RPMI7951 (cell line): ENCODE measurements at regions not wholly inside any gene's neighbourhood (a gene's known extent, or its start where the extent isn't known, plus 50 kb on each side); places are given as distances from the start of the nearest gene placed in this dataset.
"Not testable (repeated sequence)": the region's sequence is repeated elsewhere in the genome, so short reads cannot be mapped to it uniquely, and the experiment has no call there.

Experiments used
- DNase-seq: peaks from one replicate; pipeline ENCODE4 v3.0.0-alpha.2; 2012; ENCODE audit warnings: low read depth

DNA sequence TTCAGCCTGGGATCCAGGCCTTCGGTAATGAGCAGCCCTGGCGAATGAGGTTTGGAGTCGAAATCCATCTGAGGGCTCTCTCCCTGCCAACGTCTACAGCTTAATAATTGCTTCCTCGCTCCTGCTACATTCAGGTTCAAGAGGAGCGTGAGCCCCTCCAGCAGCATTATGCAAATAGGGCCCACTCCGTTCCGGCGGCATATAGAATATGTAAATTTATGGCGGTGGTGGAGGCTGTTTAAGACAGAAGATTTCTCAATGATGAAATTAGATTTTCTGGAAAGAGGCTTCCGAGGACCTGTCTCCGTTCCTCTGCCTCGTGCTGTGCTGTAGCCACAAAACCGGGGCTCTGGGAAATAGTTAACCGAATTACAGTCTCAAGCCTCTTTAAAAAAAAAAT lies 402.8 kb downstream of the MIAT start:
- no peak for DNase-seq

DNA sequence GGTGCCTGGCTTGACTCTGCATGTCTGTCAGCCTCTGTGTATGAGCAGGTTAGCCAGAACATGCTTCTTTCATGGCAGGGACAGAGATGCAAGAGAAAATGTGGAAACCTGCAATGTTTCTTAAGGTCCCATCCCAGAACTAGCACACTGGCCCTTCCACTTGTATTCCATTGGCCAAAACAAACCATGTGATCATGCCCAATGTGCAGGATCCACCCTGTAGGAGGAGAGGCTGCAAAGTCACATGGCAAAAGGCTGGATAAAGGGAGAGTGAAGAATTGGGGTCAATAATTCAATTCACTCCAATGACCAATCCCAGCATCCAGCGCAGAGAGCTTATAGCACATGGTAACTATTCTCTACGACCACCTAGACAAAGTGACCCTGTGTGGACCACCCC lies 405.5 kb downstream of the MIAT start:
- no peak for DNase-seq

DNA sequence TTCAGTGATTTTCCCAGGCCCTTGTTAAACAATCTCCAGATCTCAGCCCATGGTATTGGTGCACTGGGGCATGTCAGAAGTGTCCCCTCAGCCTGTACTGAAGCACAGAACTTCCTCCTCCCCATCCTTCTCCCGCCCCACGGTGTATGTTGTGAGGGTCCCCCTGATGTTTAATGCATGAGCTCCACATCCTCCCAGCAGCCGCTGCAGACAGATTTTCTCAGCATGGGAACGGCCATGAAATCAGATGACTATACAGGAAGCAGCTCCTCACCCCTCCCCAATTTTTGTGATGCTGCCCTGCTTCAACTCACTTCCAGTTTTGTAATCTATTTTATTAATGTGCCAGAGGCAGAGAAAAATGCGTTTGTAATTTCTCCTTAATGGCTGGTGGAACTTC lies 406.0 kb downstream of the MIAT start:
- DNase-seq, result no peak

DNA sequence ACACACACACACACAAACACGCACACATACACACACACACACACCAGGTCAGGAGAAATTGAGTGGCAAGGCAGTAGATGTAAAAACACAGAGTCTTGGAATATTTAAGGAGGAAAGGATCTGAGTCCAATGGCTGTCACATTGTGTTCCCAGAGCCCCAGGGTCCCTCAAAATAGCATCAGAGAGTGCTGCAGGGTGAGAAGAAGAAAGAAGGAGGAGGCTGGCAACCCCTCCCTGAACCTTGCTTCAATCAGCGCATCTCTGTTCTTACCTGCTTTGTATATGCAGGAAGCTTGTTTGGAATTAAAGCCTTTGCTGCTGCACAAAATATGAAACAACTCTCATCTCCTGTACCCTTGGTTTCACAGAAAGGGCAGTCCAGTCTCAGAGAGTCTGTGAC lies 406.5 kb downstream of the MIAT start:
- DNase-seq, result no peak

DNA sequence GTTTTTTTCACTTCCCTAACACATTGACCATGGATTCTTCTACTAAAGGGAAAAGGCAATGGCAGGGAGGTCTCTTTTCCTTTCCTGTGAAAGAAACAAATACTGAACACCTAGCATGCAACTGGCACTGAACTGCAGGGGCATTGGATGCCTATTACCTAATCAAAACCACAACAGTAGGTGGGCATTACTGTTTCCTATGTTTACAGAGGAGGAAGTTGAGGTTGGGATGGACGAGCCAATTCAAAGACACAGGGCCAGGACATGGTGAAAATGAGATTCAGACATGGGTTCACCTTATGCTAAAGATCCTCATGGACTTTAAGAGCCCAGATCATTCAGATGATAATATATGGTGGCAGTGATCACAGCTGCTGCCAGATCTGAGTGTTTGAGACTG lies 407.0 kb downstream of the MIAT start:
- DNase-seq, result no peak

DNA sequence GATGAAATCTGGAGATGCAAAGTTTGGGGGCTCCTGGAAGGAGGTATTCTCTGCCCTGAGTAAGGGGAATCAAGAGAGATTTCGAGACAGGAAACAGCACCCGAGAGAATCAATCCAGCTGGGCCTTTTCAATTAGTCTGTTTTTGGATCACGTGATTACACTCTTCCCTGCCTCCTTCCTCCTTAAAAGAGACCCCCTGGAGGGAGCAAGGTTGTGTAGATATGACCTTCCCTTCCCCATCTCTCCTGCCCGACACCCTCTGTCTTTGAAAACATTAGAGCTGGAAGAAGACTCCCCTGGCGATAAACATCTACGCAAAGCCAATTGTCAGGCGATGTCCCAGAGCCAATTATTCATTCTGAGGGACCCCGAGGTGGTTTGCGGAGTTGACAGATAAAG lies 407.9 kb downstream of the MIAT start:
- DNase-seq, result no peak

DNA sequence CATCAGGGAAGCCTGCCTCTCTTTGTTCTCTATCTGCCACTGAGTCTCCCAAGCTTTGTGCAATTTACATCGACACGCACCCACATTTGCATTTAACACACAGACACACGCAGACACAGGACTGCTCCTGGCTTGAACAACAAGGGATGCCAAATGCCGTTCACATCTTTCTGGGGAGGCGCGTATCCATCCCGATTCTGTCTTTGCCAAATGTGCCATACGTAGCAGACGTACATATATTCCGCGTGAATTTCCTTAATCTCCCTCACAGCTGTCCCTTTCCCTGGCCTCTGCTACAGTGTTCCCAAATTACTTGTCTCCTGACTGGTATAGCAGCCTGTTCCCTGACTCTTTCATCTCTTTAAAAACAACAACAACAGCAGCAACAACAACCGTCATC lies 409.5 kb downstream of the MIAT start:
- no peak for DNase-seq

DNA sequence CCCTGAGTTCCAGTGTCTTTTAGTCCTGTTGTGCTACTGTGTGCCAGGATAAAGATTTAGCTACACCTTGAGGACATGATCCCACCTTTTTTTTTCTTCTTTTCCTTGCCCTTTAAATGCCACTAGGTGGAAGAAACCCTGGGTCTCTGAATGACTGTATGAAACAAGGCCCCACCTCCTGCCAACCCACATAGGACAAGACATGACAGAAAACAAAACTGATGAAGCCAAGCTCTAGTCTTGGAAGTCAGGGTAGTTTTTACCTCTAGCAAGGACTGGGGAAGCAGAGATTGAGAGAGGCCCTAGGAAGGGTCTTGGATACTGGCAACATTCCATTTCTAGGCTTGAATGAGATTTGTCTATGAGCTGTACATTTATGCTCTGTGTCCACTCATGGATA lies 410.7 kb downstream of the MIAT start:
- DNase-seq, result no peak

DNA sequence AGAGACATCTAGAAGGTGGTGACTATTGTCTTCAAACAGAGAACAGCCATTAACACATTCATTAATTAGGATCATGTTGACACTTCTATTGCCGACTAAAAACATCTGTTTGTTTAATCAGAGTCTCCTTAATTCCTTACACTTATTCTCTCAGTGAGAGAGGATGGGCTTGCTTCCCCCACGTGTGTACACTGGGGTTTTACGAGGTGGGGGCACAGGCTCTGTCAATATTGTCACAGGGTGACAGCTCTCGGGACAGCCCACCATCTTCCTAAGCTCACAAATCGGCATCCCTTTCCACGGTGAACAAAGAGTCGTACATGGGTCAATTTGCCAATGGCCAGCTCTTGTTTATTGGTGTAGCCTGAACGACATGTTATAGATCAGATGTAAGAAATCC lies 413.2 kb downstream of the MIAT start:
- no peak for DNase-seq

DNA sequence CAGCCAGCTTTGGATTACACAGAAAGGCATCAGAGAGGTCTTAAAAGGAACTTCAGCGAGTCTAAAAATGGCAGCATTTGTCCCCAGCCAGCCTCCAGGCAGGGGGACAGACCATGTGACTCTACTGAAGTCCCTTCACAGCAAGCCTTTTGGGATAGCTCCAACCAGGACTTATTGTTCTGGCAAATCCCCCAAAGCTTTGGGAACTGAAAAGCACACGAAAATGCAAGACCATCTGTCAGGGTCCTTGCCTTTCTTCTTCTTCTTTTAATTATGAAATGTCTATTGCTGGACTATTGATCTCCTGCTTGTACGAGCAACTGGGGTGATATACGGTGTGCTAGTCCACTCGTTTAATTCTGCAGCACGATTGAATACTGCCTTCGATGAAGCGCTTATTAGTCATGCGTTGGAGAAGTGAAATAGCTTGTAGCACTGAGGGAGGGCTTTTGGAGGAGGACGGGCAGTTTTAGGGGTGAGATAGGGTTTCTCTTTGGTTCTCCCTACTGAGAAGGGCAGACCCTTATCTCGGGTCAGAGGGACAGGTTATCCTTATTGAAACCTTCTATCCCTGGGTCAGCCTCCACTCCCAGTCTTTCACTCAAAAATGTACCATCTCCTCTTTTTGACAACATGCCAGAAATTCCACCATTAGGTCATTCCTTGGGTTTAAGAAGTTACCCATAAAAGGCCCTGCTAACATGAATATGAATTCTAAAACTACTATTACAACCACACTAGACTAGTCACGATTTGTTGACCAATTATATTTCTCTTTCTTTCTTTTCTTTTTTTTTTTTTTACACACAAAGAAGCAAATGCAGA lies 416.4 kb downstream of the MIAT start:
- peak; percentile 40 for DNase-seq

DNA sequence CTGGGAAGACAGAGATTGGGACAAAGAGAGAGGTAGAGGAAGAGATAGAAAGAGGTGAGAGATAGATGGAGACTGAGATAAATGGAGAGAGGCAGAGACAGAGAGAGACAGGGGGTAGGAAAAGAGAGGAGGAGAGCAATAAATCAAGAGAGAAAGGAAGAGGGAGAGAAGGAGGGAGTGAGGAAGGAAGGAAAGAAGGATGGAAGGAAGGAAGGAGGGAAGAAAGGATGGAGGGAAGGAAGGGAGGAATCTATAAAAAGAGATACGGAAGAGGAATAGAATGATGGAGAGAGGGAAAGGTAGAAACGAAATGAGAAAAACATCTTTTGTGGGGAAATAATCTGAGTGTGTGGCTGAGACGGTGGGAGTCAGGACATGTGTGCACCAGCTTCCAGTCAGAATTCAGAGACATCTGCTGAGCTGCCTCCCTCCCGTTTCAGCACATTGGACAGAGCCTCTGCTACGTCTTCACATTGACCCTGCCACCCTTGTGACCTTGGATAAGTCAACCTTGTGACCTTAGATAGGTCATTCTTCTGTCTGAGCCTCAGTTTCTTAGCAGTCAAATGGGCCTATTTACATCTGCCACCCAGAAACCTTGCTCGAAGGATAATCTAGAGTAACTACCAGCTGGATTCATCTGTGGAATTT lies 417.8 kb downstream of the MIAT start:
- peak; percentile 38 for DNase-seq

DNA sequence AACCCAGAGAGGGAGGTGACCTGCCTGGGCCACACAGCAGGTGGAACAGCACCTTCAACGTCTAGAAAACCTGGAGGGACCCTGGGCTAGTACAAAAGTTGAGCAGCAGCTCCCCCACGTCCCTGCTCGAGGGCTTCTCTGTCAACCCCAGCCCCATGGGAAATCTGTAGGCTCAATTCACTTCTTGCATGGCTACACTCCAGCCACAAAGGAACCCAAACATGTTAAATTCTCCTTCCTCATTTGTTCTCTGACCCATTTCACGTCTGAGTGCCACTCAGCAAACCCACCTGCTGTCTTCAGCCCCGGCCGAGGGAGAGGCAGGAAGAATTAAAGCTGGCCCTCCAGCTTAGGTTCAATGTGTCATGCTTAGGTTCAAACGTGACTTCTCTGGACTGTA lies 418.5 kb downstream of the MIAT start:
- DNase-seq, result no peak

DNA sequence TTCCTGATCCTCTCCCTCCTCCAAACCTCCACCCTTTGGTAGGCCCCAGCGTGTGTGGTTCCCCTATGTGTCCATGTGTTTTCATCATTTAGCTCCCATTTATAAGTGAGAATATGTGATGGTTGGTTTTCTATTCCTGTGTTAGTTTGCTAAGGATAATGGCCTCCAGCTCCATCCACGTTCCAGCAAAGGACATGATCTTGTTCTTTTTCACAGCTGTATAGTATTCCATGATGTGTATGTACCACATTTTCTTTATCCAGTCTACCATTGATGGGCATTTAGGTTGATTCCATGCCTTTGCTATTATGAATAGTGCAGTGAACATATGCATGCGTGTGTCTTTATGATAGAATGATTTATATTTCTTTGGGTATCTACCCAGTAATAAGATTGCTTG lies 420.7 kb downstream of the MIAT start:
- DNase-seq, result not testable (repeated sequence)

DNA sequence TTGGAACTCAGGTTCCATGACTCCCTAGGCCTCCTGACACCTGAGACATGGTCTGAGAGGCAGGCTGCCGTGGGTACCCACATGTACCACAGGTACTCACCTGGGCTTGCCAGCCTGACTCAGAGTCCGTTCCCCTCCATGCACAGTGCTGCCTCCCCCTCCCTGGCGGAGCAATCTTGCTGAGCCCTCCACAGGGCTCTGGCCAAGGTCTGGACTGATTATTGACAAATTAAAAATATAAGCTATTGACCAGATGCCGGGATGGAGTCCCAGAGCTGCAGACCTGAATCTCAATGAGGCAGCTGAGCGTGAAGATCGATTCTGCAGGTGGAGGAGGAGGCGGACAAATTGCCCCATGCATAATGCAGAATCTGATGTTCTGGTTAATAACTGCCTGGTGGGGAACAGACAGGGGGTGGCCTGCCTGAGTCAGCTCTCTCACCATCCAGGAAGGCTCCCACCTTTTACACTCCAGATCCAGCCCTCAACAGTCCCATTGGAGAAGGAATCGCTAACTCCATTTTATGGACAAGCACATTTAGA lies 422.7 kb downstream of the MIAT start:
- no peak for DNase-seq

DNA sequence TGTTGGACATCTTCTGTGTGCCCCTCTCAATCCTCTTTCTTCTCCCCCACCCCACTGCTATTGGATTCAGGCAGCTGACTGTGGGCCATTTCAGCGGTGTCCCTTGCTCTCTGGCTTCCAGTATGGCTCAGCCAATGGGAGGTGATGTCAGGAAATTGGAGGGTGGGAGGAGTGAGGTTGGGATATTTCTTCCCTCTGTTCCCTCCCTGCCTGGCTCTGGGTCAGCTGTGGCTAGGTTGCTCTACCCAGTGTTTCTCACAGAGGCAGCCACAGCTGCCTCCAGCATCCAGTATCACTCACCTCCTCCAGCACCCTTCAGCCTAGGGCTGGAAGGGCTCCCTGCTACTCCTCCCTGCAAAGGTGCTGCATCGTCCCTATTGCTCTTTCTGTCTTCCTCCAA lies 423.5 kb downstream of the MIAT start:
- DNase-seq, result peak; percentile 23

DNA sequence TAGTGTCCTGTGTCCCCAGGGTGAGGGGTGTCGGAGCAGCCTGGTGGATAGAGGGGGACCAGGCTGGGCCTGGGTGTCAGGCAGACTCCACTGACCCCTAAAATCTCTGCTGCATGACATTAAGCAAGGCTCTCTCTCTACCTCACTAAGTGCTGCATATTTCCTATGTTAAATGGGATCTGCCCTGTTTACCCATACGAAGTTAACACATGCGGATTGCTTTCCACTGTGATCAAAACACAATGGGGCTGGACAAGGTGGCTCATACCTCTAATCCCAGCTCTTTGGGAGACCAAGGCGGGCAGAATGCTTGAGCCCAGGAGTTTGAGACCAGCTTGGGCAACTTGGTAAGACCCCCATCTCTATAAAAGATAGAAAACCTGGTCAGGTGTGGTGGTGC lies 426.2 kb downstream of the MIAT start:
- no peak for DNase-seq

DNA sequence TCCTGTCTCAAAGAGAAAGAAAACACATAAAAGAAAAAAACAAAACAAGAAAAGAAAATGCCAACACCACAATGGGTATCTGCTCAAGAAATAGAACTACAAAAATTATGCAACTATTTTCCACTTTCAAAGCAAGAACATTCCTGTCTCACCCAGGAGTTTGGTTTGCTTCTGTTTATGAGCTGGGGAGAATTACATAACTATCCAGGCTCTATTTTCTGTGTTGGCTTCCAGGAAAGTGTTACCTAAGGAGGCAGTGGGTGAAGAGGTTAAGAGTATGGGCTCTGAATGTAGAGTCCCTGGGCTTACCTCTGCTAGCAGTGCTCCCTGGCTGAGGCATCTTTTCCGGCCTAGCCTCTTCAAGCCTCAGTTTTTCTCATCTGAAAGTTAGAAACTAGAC lies 426.7 kb downstream of the MIAT start:
- no peak for DNase-seq

DNA sequence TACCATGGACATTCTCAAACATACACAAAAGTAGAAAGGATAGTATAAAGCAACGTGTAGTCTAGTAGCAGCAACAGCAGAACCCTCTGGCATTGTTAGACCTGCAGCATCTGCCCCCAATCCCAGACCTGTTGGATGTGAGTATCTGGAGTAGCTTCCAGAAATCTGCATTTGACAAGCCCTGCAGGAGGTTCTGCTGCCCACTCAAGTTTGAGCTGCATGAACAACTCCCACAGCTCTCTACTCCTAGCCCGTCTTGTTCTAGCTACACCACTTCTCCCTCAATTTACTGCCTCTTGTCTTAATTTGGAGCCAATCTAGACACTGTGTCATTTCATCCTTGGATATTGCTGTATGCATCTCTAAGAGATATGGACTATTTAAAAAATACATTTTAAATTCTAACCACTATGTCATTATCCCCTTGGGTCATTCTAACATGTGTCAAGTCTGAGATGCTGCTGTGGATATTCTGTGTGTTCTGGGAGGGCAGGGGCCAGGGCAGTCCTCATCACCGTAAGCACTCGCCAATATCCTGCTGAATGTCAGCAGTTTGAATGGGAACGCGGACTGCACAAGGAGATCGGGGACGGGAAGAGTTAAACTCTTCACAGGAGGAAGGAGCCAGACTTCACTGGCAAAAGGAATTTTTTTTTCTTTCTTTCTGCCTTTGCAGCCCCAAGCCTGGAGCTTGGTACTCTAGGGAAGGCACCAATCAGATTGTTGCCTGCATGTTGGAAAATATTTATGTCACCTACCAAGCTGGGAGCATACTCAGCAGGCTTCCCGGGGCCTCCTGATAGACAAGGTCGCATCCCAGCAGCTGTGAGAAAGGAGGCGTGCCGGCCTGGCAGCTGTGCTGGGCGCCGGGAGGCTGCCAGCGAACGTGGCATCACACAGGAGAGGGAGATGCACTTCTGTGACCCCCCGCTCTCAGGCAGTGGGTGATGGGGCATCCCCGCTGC lies 429.0 kb downstream of the MIAT start:
- DNase-seq, result peak; percentile 24

DNA sequence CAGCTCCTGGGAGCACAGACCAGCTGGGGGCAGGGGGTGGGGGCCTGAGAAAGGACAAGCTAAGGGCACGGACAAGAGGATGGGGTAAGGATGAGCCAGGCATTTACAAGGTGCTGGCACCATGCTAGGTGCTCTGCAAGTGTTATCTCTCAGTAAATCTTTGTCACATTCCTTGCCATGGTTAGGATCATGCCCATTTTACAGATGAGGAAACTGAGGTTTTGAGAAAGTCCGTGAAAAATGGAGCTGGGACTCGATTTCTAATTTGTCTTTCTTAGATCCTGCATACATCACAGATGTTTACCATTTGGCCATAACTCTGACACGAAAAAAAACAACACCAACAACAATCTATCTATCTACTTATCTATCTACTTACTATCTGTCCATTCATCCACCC lies 429.7 kb downstream of the MIAT start:
- no peak for DNase-seq

DNA sequence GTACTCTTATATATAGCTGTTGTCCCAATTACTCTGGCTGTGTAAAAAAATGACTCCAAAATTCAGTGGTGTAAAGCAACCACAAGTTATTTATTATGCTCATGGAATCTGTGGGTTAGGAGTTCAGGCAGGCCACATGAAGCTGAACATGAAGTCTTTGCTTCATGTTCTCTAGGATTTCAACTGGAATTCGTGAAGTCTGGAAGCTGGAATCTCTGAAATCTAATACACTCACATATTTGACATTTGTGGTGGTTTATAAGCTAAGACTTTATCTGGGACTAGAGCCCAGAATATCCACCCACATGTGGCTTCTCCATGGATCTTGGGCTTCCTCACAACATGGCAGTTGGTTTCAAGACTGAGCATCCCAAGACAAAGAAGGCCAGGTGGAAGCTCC lies 430.6 kb downstream of the MIAT start:
- DNase-seq, result peak; percentile 65

DNA sequence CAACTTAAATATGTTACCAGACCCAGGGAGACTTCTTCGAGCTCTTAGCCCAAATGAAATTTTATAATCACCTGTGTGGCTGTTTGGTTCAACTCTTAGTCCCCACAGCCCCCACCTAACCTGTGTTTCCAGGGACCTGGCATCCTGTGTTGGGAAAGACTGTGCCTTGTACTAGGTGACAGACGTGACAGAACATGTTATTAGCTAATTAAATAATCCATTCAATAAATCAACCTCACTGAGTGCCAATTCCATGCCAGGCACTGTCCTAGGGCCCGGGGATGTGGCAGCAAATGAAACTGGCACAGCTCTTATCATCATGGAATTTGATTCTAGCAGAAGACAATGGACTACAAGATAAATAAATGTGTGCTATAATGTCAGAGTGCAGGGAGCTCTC lies 431.9 kb downstream of the MIAT start:
- no peak for DNase-seq

DNA sequence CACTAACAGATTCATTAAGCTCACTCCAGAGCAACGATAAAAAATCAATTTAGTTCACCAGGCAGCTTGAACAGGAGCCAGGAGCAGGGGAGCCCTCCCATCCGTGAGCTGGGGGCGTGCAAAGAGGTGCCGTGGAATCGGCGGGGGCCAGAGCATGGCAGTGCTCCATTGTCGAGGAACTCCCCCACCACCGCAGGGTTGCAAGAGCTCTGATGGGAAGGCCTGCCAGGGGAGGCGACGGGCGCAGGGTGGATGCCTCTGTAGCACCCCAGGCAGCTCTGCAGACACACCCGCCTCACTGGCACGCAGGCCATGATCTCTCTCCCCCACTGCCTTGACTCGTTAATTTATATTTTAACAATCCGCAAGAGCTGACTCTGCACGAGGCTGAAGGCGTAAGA lies 433.2 kb downstream of the MIAT start:
- DNase-seq, result peak; percentile 40
